Esophagus squamous epithelium (tissue), 5 donors: ENCODE measurements at regions not wholly inside any gene's neighbourhood (a gene's known extent, or its start where the extent isn't known, plus 50 kb on each side); places are given as distances from the start of the nearest gene placed in this dataset.

Experiments used
- DNase-seq: peaks from one replicate; lab custom pipeline; 2025; lab: John Stamatoyannopoulos, UW
- H3K27ac ChIP-seq, 4 donors: fragments of 200-600 bp; sonication (generic); one replicate each; pipeline ENCODE4 v1.5.1; 2016 to 2019; ENCODE audit warnings: mild to moderate bottlenecking in 1 of 4
- H3K27me3 ChIP-seq, 4 donors: fragments of 200-600 bp; sonication (generic); 1 replicate in 3 of 4; 2 replicates in 1 of 4; pipeline versions ENCODE4 v1.5.1 to v1.6.0; 2017 to 2021; ENCODE audit warnings: antibody characterized with exemption in 1 of 4
- H3K36me3 ChIP-seq, 3 donors: fragments of 200-600 bp; sonication (generic); one replicate each; pipeline ENCODE4 v1.5.1; 2016 to 2019
- H3K4me1 ChIP-seq, 3 donors: fragments of 200-600 bp; sonication (generic); one replicate each; pipeline ENCODE4 v1.5.1; 2017 to 2019
- H3K4me3 ChIP-seq, 4 donors: fragments of 200-600 bp; sonication (generic); 1 replicate in 3 of 4; 2 replicates in 1 of 4; pipeline ENCODE4 v1.5.1; 2016 to 2019; ENCODE audit warnings: mild to moderate bottlenecking in 2 of 4, moderate library complexity in 1 of 4
- H3K9me3 ChIP-seq, 3 donors: fragments of 200-600 bp; sonication (generic); one replicate each; pipeline ENCODE4 v1.5.1; 2016 to 2019
- POLR2A ChIP-seq, 4 donors: fragments of 450-650 bp; IDR thresholded peaks; one replicate each; pipeline ENCODE4 v1.6.1; 2017; ENCODE audit warnings: antibody characterized with exemption in 4 of 4, mild to moderate bottlenecking in 4 of 4, moderate library complexity in 3 of 4
- WGBS, 2 donors: methylation state at CpG; one replicate each; pipeline ENCODE4 v1.1.5; 2018; 5-methylcytosine and 5-hydroxymethylcytosine counted together
- intact Hi-C: fragments of 100-400 bp; cut with DNase I; formaldehyde crosslinking; loops from one replicate; pipeline ENCODE4 v1.15.0; 2022
- TF ChIP-seq, protein P1 (sequence below), 6 experiments: fragments of 450-650 bp in 4 of 6; fragments of 200-600 bp in 2 of 6; sonication (generic) in 2 of 6; IDR thresholded peaks; one replicate each; pipeline ENCODE4 v1.5.1; 2016 to 2019; ENCODE audit warnings: antibody characterized with exemption in 6 of 6, mild to moderate bottlenecking in 4 of 6, moderate library complexity in 4 of 6
- donor health status: DM: yes; HTN: yes; CAD: no.

DNA sequence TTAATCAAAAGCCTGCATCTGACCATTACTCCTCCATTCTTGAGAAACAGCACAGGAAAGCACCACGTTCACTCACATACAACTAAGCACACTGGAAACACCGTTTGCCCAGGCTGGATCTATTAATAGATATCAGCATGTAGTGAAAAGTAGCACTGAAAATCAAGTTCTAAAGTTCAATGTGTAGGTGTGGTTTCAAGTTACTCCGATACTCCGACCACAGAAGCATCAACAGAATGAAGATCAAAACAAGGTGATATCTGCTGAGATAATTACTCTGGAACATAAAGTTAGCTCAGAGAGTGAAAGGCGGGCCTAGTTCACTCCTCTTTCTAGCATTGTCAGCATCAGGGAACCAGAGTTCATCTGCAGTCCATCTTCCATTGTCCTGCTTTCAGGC is 1367.4 kb upstream of the ACVR2A start:
- Histone ChIP-seq H3K27ac (no peak overlapping the region), H3K27me3 (no peaks in the 10 kb centered on the region), H3K36me3 (no peaks in the 10 kb centered on the region), H3K4me3 (no peak overlapping the region), H3K4me1 (no peaks in the 10 kb centered on the region), H3K9me3 (no peaks in the 10 kb centered on the region)
- TF ChIP-seq POLR2A (IDR thresholded peaks at IDR 0.05) = no peak
- TF ChIP-seq, protein P1, sequence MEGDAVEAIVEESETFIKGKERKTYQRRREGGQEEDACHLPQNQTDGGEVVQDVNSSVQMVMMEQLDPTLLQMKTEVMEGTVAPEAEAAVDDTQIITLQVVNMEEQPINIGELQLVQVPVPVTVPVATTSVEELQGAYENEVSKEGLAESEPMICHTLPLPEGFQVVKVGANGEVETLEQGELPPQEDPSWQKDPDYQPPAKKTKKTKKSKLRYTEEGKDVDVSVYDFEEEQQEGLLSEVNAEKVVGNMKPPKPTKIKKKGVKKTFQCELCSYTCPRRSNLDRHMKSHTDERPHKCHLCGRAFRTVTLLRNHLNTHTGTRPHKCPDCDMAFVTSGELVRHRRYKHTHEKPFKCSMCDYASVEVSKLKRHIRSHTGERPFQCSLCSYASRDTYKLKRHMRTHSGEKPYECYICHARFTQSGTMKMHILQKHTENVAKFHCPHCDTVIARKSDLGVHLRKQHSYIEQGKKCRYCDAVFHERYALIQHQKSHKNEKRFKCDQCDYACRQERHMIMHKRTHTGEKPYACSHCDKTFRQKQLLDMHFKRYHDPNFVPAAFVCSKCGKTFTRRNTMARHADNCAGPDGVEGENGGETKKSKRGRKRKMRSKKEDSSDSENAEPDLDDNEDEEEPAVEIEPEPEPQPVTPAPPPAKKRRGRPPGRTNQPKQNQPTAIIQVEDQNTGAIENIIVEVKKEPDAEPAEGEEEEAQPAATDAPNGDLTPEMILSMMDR (IDR thresholded peaks at IDR 0.05) = no peak
- WGBS, 2 donors = 57 to 62% methylated on average over 4 to 5 of the region's 5 CpGs
- DNase-seq = no peak
- intact Hi-C loops = no loop called here

DNA sequence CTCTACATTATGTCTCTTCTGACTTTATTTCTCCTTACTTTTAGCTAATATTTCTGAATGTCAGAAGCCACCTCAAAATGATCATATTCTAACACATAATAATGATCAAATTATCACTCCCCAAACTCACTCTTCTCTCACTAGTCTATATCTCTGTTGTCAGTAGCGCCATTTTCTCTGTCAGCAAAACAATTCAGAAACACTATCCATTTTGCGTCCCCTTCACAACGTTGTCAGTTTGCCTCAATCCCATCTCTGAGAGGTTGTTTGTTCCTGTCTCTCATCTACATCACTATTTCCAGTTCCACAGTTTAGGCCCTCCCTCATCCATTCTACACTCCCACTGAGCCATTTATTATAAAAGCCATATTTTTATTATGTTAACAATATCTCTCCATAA is 1376.3 kb upstream of the ACVR2A start:
- H3K4me1 ChIP-seq = no peaks in the 10 kb centered on the region
- DNase-seq = no peak
- H3K4me3 ChIP-seq = no peak overlapping the region
- intact Hi-C loops = no loop called here
- no peaks in the 10 kb centered on the region for H3K27me3 ChIP-seq
- TF ChIP-seq, protein P1 (IDR thresholded peaks at IDR 0.05) = no peak
- no peak for TF ChIP-seq POLR2A (IDR thresholded peaks at IDR 0.05)
- 86 to 88% methylated on average over 3 of the region's 3 CpGs for WGBS, 2 donors
- H3K9me3 ChIP-seq = no peaks in the 10 kb centered on the region
- H3K36me3 ChIP-seq = no peaks in the 10 kb centered on the region
- no peak overlapping the region for H3K27ac ChIP-seq

DNA sequence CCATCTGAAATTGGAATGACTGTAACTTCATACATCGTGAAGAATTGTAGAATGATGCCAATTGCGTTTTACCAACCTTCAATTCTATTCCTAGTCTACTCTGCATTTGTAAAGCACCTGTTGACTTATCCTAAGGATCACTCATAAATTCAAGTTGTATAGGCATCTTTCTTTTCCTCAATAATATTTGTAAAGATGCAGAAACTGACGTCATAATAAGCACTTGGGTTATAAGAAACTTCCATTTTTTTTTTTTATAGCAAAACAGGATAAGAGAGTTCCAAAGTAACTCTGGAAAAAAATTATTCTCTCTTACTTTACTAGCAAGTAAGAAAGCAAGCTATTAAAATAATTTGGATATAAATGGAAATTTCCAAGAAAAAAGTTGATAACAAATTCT is 1377.4 kb upstream of the ACVR2A start:
- 80 to 82% methylated on average over 3 of the region's 3 CpGs for WGBS, 2 donors
- no peak for DNase-seq
- H3K27ac ChIP-seq = no peak overlapping the region
- no peak for TF ChIP-seq POLR2A (IDR thresholded peaks at IDR 0.05)
- TF ChIP-seq, protein P1 (IDR thresholded peaks at IDR 0.05) = no peak
- H3K9me3 ChIP-seq = no peaks in the 10 kb centered on the region
- no peaks in the 10 kb centered on the region for H3K4me1 ChIP-seq
- intact Hi-C loops = no loop called here
- H3K36me3 ChIP-seq = no peaks in the 10 kb centered on the region
- H3K27me3 ChIP-seq = no peaks in the 10 kb centered on the region
- no peak overlapping the region for H3K4me3 ChIP-seq

DNA sequence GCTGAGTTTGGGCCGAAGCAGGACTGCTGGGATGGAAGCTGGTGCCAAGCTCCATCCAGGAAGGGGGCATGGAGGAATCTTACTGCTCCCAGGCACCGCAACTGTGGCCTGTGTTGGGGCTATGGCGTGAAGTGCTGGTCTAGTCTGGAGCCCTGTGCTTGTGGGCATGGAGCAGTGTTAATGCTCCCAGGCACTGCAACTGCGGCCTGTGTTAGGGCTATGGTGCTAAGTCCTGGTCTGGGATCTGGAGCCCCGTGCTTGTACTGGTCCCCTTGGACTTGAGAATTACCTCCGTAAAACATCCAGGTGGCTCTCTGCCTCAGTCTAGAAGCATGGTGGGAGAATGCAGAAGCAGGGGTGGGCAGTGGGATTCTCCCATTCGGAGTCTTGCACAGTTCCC is 1379.4 kb upstream of the ACVR2A start:
- intact Hi-C loops = no loop called here
- Histone ChIP-seq H3K4me3 (no peak overlapping the region), H3K4me1 (no peaks in the 10 kb centered on the region), H3K9me3 (no peaks in the 10 kb centered on the region), H3K36me3 (no peaks in the 10 kb centered on the region), H3K27me3 (no peaks in the 10 kb centered on the region), H3K27ac (no peak overlapping the region)
- no peak for TF ChIP-seq POLR2A (IDR thresholded peaks at IDR 0.05)
- TF ChIP-seq, protein P1 (IDR thresholded peaks at IDR 0.05) = no peak
- DNase-seq = no peak
- 60% methylated on average over 1 of the region's 7 CpGs; no CpG with 5 or more reads in 1 of the 2 donors for WGBS, 2 donors

DNA sequence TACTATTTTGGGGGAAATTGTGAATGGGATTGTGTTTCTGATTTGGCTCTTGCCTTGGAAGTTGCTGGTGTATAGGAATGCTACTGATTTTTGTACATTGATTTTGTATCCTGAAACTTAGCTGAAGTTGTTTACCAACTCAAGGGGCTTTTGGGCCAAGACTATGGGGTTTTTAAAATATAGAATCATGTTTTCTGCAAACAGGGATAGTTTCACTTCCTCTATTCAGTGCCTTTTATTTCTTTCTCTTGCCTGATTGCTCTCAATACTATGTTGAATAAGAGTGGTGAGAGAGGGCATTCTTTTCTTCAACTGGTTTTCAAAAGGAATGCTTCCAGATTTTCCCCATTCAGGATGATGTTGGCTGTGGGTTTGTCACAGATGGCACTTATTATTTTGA is 1383.8 kb upstream of the ACVR2A start:
- Histone ChIP-seq H3K27ac (no peak overlapping the region), H3K36me3 (no peaks in the 10 kb centered on the region), H3K9me3 (no peaks in the 10 kb centered on the region), H3K4me1 (no peaks in the 10 kb centered on the region), H3K27me3 (no peaks in the 10 kb centered on the region), H3K4me3 (no peak overlapping the region)
- no peak for DNase-seq
- intact Hi-C loops = no loop called here
- no peak for TF ChIP-seq POLR2A (IDR thresholded peaks at IDR 0.05)
- TF ChIP-seq, protein P1 (IDR thresholded peaks at IDR 0.05) = no peak
